Fibroblast of the conjunctiva (primary cell): ENCODE measurements at regions not wholly inside any gene's neighbourhood (a gene's known extent, or its start where the extent isn't known, plus 50 kb on each side); places are given as distances from the start of the nearest gene placed in this dataset.
"Not testable (repeated sequence)": the region's sequence is repeated elsewhere in the genome, so short reads cannot be mapped to it uniquely, and the experiment has no call there.

ENCODE experiments used
- DNase-seq: peaks from one replicate; pipeline ENCODE4 v3.0.0-alpha.2; 2010; ENCODE audit warnings: low read depth

DNA sequence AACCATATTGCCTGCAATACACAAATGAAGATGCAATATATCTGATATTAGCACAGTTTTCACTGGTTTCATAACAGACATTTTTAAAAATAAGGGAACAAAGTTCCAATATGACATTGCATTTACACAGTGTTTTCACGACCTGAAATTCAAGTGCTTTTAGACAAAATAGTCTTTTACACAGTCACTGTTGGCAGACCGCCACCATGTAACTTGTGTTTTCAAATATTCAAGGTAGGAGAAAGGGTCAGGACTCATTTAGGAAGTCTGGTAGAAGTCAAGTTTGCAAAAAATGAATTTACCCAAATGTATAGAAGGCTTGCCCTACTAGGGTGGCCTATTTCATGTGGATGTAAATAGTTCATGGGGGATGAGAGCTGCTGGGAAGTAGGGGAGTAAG lies 98.1 kb upstream of the TAS2R1 start:
- no peak for DNase-seq

DNA sequence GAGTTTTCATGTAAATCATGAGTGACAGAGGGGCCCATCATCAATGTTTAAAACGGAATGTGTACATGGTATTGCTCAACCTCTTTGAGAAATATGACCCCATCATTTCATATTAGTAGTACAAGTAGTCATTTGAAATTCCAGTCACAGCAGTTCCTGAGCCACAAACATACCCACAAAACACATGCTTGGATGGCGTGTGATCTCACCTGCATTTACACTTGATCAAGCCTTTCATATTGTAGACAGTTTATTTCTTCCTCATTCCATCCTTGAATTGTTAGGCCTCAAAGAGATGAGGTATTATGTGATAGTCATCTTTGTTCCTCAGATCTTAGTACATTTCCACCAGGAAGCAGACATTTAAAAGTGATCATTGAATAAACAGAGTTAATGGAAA lies 96.8 kb upstream of the TAS2R1 start:
- DNase-seq, result no peak

DNA sequence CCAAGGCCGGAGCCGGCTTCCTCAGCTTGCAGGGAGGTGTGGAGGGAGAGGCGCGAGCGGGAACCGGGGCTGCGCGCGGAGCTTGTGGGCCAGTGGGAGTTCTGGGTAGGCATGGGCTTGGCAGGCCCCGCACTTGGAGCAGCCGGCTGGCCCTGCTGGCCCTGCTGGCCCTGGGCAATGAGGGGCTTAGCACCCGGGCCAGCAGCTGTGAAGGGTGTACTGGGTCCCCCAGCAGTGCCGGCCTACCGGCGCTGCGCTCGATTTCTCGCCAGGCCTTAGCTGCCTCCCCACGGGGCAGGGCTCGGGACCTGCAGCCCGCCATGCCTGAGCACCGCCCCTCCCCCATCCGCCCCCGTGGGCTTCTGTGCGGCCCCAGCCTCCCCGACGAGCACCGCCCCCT lies 95.1 kb upstream of the TAS2R1 start:
- DNase-seq, result not testable (repeated sequence)

DNA sequence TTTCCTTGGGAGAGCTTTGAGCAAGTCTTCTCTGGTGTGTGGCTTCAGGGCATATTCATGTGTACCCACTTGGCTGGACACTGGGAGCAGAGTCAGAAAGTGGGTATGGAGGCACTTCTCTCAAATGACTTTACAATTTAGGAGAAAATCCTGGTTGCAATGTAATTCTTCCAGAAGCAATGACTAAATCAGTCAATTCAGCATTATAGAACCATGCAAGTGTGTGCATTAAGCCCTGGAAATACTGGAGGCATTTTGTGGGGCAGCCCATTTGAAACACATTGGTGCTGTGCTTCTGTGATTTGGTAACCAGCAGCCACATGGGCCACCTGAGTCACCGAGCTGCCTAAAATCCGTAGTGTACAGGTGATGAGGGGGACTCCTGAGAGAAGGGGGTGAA lies 94.6 kb upstream of the TAS2R1 start:
- no peak for DNase-seq

DNA sequence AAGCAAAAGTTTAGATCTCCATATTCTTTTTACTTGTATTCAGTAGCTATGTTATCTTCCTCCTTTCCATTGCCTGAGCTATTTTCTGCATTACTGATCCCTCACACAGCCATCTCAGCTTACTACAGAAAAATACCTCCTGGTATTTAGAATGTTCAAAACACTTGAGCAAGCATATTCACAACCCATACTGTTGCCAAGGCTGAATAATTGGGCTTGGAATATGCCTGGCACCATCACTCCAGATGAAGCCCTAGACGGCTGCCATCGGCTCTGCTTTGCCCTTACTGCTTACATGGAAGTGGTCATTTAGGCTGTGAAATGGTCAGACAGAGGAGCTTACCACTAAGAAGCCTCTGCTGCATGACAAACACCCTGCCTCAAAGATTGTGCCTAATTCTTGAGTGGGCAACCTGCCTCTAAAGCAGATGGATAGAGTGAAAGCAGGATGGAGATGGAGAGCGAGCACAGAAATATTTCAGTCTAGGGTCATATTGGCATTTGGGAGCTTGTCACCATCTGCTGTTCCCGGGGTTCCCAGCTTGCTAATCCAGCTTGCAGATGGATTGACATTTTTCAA lies 92.5 kb upstream of the TAS2R1 start:
- DNase-seq, result no peak

DNA sequence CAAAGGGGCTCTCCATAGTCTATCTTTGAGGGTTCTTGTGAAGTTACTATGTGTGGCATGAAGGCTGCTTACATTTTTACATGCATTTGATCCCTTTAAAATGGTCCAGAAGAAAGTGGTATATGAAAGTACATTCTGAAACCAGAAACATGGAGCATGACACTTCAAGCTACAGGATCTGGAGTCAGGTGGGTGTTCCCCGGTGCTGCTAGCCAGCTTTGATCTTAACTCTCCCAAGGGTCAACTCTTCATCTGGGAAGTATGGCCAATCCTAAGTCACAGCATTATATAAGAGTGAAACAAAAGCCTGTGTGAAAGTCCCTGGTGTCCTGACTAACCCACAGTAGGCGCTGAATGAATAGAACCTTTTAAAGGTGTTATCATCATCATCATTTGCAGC lies 91.0 kb upstream of the TAS2R1 start:
- DNase-seq, result no peak

DNA sequence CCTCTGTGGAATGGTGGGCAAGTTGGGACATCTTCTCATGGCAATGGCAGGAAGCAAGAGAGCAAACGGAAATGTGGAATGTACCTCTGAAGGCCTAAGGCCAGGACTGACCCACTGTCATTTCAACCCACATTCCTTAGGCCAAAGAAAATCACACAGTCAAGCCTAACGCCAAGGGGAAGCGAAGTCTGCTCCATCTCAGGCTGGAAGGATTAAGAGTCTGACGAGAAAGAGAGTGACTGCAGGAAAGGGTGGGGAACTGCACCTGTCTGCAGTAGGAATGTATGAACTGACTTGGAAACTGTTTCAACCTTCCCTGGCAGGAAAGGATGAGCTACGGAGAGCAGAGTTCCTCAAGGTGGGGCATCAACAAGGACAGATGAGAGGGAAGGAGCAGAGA lies 90.2 kb upstream of the TAS2R1 start:
- DNase-seq, result no peak

DNA sequence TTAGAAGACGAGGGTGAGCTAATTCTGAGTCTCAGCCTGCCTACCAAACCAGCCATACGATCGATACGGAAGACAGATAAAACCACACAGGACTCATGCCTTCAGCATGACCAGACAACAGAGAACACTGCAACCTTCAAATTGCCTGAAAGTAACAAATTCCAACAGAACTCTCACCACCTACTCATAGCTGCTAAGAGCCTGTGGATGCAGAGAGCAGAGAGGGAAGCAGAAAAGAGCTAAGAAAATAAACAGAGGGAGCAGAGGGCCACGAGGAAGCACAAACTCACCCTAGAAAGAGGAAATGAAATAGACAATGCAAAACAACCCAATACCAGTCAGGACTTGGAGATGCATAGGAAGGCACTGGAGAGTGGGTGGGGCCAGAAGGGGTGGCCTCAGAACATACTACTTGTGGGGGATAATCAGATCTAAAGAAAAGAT lies 86.7 kb upstream of the TAS2R1 start:
- no peak for DNase-seq

DNA sequence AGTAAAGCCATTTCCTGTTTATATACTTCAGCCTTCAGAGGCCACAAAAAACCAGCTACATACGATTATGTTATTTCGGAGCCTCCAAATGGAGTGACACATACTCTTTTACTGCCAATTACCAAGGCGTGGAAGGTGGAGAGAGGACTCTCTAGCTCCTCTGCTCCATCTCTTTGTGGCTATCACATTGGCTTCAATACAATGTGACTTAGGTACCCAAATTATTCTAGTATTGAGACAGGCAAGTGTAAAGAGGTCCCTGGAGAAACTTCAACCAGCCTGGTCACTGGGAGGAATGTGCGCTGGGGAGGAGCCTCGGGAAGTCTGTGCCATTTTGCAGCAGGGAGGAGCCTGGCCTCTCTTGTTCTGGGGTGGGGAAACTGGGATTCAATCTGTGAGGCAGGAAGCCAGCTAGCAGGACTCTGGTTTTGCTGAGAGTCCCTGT lies 85.8 kb upstream of the TAS2R1 start:
- no peak for DNase-seq

DNA sequence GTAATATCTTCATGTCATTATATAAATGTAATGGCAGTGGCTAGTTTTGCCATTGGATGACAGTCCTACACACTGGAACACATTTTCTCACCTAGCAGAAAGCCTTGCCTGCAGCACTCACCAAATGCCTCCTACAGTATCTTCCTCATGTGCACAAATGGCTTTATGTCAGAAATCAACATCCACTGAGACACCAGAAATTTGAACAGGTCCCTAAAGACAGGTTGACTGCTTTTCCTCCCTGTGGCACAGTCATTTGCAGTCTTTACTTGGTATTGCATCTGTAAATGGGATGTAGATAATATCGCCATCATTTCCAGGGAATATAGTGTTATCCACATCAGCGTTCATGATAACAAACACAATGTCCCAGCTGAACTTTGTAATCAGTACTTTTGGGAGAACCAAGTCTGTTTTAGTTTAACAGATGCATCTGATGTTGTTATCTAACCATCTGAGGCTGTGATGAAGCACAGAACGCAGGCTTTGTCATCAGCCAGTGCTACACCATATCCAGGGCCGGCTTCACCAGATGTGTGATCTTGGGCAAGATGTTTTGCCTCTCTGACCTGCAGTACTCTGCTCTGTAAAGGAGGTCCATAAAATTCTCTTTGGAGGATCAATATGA lies 83.9 kb upstream of the TAS2R1 start:
- DNase-seq, result no peak

DNA sequence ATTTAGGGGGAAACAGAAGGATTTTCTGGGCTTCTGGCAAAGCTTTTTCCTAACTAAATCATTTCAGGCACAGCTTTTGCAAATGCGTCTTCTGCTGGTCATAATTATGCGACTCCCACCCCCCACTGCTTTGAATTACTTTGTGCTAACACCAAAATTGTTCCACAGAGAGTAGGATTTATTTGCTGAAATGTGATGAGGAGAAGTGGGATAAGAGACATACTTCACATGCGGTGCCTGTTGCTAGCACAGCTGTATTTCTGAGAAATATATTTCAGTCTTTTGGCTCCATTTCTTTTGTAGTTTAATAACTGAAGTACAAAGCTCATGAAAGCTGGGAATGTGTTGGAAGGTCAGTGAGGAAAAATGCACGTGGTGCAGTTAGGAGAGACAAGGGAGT lies 83.2 kb upstream of the TAS2R1 start:
- no peak for DNase-seq

DNA sequence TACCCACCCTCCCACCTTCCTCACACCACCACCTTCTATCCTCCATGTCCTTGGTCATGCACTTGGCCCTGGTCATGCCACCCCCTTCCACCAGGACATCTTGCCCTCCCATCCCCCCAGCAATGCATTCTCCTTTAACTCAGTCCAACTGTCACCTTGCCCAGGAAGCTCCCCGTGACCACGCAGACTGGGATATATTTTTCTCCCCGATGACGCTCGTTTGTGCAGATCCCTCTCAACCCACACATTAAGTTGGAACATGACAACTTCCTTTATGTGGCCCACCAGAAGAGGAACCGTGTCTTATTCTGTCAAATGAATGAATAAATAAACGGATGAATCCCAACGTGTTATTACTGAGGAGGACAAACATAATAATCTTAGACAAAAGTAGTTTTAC lies 82.8 kb upstream of the TAS2R1 start:
- no peak for DNase-seq

DNA sequence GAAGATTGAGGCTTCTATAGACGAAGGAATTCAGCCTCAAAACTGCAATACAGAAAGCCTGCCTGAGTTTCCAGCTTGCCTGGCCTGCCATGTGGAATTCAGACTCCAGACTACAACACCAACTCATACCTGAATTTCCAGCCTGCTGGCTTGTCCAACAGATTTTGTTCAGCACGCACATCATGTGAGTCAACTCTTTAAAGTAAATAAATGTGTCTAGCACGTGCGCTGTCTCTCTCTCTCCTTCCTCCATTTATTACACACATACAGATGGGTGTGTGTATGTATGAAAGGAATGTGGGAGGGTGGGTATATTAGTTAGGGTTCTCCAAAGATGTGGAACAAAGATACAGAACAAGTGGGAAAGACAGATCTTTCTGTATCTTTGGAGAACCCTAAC lies 82.4 kb upstream of the TAS2R1 start:
- peak; percentile 9 for DNase-seq

DNA sequence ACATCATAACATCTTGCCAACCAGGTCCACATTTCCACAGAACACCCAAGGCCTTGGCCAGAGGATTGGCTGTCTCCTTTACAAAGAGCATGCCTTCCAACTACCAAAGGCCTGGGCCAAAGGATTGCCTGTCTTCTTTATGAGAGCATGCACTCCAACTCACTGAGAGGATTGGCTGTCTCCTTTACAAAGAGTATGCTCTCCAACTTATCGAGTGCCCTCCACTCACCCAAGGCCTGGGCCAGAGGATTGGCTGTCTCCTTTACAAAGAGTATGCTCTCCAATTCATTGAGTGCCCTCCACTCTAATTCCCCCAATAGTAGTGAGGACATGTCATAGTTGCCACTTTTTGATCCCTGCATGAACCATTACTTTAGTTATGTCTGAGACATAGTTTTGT lies 79.9 kb upstream of the TAS2R1 start:
- no peak for DNase-seq

DNA sequence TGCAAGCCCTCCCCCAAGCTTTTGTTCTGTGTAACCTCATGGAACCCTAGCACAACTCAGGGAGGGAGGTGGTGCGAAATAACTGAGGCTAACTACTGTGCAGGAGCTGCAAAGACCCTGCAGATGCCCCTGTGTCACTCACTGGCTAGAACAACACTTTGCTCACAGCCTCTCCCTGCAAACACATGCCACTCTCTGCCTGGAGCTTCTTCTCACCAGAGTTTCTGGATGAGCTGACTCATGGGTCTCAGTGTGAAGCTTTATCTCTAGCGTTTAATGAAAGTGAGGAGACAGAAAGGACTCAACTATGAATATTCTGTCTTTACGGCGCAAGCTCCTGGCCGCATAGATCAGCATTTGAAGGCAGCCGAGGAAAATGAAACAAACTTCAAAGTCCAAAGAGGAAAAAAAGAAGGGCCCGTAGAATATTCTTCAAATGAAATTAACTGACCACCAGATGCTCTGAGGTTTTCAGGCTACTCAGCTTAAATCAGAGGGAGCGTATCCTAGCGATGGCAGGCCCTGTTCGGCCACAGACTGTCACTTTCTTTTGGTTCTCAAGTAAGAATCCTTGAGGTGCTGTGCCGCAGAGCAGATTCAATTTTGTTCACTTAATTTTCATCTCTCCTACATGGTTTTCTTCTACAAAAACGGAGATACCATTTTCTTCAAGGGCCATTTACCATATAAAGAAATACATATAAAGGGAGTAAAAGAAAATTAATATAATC lies 77.7 kb upstream of the TAS2R1 start:
- DNase-seq, result no peak

DNA sequence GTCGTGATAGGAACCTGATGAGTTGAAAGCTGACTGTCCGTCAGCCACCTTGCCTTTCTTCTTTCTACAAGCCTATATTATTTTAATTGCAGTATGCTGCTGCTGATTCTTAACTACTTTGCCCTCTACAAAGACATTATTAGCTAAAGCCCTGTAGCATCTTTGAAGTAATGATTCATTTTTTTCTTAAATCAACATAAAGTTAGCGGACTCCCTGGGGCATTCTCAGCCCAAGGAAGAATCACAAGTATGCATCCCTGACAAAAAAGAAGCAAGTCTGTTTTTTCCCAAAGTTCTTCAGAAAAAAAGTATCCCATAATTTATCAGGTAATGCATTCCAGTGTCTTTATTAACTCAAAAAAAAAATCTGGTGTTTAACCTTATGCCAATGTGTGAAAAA lies 69.5 kb upstream of the TAS2R1 start:
- no peak for DNase-seq

DNA sequence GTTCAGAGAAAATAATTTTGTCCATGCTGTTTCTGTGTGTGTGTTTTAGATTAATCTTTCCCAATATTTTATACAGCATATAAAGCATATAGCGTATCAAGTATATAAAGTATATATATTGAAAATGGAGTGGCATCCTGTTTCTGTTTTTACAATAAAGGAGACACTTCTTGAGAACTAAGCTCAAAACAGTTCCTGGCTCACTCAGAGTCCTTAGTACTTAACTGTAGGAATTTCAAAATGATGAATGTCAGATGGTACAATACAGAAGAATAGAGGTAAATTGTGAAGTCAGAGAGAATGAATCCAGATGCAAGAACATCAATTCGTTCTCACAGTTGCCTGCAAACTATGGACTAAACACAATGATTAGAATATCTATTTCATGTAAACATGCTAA lies 68.7 kb upstream of the TAS2R1 start:
- no peak for DNase-seq

DNA sequence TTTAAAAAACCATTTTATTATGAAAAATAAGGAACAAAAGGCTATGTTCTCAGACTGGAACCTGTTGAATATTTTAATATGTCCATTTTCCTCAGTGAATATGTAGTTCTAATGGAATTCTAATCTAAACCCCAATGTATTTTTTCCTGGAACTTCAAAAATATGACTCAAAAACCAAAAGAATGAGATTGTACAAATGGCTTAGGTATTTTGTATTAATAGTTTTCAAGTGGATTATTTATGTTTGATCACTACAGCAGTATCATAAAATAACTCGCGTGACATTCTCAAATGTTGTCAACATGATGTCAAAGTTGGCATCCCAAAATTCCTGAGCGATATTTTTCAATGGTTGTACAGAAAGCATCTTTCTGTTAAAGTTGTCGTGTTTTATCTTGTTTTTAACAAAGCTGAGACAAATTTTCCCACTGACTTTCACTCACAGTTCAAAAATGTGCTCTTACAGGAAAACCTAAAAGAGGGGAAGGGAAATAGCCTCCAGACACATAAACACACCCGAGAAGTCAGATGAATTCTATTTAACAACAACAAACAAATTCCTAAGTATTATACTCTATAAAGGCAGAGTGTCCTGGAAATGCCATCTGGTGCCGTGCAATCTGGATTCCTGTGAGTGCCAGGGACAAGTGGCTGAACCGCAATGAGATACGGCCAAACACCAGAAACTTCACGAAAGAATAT lies 68.1 kb upstream of the TAS2R1 start:
- DNase-seq, result no peak

DNA sequence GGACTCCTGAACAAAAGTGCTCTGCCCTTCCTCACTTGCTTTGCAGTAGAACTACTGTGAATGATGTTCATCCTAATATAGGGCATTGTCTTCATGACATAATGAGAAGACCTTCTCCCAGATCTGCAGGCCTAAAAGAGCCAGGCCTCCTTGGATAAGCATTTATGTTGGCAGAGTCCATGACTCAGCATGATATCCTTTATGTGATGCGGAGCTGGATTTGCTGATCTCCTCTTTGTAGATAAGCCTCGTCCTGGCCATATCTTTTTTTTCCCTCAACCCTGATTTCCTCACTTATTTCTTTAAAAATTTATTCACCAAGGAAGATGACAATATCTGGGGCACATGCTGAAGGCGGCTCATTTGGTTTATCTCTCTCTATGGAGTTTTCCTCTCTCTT lies 62.4 kb upstream of the TAS2R1 start:
- DNase-seq, result no peak

DNA sequence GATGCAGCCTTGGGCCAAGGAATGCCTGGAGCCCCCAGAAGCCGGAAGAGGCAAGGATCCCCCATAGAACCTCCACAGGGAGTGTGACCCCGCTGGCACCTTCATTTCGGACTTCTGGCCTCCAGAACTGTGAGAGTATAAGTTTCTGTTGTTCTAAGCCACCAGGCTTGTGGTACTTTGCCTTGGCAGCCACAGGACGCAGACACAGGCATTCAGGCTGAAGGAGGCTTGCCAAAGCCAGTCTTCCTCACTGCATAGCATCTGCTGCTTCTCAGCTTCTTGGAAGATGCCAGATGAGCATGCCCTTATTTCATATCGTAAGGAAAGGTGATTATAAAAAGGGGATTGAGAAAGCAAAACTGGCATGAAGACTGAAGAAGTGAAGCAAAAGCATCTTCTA lies 61.1 kb upstream of the TAS2R1 start:
- no peak for DNase-seq

DNA sequence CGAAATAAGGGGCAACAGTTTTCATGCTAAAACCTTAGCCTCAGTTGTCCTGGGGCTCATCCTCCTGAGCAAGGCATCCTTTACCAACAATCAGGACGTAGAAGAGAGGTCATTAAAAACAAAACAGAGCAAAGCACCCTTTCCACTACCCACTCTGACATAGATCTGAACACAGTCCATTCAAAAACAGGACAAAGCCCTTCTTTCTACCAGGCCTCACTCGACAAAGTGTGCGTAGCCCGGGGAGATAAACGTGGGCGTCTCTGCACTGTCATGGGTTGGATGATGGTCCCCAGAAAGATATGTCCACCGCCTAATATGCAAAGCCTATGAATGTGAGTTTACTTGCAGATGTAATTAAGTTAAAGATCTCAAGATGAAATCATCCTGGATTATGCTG lies 60.6 kb upstream of the TAS2R1 start:
- DNase-seq, result no peak

DNA sequence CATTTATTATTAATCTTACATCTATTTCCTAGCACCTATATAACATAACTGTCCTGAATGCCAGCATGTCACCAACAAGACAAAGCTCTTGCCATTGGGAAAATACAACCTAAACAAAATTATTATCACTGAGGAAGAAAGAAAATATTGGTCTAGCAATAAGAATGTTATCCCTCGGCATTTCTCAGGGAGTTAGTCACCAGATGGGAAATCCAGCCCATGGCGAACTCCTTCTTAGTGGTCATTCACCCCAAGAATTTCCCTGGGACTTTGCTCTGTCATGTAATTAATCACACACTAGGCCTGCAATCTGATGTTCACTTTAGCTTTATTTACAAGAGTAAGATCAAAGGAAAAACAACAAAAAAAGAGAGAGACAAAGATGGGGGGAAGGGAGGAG lies 56.1 kb upstream of the TAS2R1 start:
- DNase-seq, result no peak

DNA sequence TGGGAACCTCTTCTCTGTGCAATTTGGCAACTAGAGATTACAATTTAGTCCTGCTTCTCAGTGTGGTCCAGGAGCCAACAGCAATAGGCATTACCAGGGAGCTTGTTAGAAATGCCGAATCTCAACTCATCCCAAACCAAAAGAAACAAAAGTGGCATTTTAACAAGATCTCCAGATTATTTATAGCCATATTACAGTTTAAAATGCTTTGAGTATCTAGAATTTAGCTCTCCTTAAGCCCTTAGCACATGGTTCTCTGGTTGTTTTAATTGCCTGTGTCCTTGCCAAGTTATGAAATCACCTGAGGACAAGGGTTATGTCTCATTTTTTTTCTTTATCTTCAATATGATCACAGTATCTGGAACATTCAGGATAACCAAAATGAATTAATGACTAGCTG lies 51.6 kb upstream of the TAS2R1 start:
- no peak for DNase-seq
